ENCODE measurements at regions not wholly inside any gene's neighbourhood (a gene's known extent, or its start where the extent isn't known, plus 50 kb on each side); places are given as distances from the start of the nearest gene placed in this dataset.

- no peaks in the 10 kb centered on the region for H3K9me3 ChIP-seq
- DNase-seq: no peak
- no peak for TF ChIP-seq POLR2A (IDR thresholded peaks at IDR 0.05)
- TF ChIP-seq, protein P1, sequence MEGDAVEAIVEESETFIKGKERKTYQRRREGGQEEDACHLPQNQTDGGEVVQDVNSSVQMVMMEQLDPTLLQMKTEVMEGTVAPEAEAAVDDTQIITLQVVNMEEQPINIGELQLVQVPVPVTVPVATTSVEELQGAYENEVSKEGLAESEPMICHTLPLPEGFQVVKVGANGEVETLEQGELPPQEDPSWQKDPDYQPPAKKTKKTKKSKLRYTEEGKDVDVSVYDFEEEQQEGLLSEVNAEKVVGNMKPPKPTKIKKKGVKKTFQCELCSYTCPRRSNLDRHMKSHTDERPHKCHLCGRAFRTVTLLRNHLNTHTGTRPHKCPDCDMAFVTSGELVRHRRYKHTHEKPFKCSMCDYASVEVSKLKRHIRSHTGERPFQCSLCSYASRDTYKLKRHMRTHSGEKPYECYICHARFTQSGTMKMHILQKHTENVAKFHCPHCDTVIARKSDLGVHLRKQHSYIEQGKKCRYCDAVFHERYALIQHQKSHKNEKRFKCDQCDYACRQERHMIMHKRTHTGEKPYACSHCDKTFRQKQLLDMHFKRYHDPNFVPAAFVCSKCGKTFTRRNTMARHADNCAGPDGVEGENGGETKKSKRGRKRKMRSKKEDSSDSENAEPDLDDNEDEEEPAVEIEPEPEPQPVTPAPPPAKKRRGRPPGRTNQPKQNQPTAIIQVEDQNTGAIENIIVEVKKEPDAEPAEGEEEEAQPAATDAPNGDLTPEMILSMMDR (IDR thresholded peaks at IDR 0.05): no peak
- no peak overlapping the region for H3K27ac ChIP-seq
- H3K36me3 ChIP-seq: no peaks in the 10 kb centered on the region
- intact Hi-C loops (cut with DNase I): no loop called here
- H3K27me3 ChIP-seq: no peaks in the 10 kb centered on the region
- 96 to 99% methylated on average over 4 of the region's 4 CpGs for WGBS, 2 donors
- peaks cover 0 to 4% of the 10 kb centered on the region in 2 donors for H3K4me1 ChIP-seq
- H3K4me3 ChIP-seq (replicated peaks in 1 of 3): no peak overlapping the region
Observed at GRCh38 chr6:23985015-23985414, 141.0 kb upstream of the NRSN1 start.

GRCh38 chr6:23989885-23990533 is 136.0 kb upstream of the NRSN1 start:
- no peaks in the 10 kb centered on the region for H3K27me3 ChIP-seq
- no peak overlapping the region for H3K4me3 ChIP-seq (replicated peaks in 1 of 3)
- H3K9me3 ChIP-seq: no peaks in the 10 kb centered on the region
- 56 to 58% methylated on average over 3 of the region's 3 CpGs for WGBS, 2 donors
- no peaks in the 10 kb centered on the region for H3K36me3 ChIP-seq
- peak; percentile 2 to 4 for DNase-seq
- no peak overlapping the region for H3K27ac ChIP-seq
- H3K4me1 ChIP-seq: peaks cover 0 to 6% of the 10 kb centered on the region in 2 donors
- no peak for TF ChIP-seq POLR2A (IDR thresholded peaks at IDR 0.05)
- TF ChIP-seq, protein P1 (IDR thresholded peaks at IDR 0.05): no peak
- intact Hi-C loops (cut with DNase I): no loop called here

DNA sequence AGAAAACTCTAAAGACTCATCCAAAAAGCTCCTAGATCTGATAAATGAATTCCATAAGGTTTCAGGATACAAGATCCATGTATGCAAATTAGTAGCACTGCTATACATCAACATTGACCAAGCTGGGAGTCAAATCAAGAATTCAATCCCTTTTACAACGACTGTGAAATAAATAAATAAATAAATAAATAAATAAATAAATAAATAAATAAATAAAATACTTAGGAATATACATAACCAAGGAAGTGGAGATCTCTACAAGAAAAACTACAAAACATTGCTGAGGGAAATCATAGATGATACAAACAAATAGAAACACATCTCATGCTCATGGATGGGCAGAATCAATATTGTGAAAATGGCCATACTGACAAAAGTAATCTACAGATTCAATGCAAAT is 132.0 kb upstream of the NRSN1 start:
- peaks cover 0 to 6% of the 10 kb centered on the region in 2 donors for H3K4me1 ChIP-seq
- no peak for DNase-seq
- H3K27ac ChIP-seq: no peak overlapping the region
- H3K36me3 ChIP-seq: no peaks in the 10 kb centered on the region
- no peak overlapping the region for H3K4me3 ChIP-seq (replicated peaks in 1 of 3)
- 84 to 94% methylated on average over 1 of the region's 1 CpG for WGBS, 2 donors
- TF ChIP-seq, protein P1 (IDR thresholded peaks at IDR 0.05): no peak
- no peak for TF ChIP-seq POLR2A (IDR thresholded peaks at IDR 0.05)
- intact Hi-C loops (cut with DNase I): no loop called here
- H3K27me3 ChIP-seq: no peaks in the 10 kb centered on the region
- no peaks in the 10 kb centered on the region for H3K9me3 ChIP-seq

GRCh38 chr6:24004062-24004461 is 122.0 kb upstream of the NRSN1 start:
- TF ChIP-seq, protein P1 (IDR thresholded peaks at IDR 0.05): no peak
- no peak for TF ChIP-seq POLR2A (IDR thresholded peaks at IDR 0.05)
- DNase-seq: no peak
- H3K36me3 ChIP-seq: no peaks in the 10 kb centered on the region
- intact Hi-C loops (cut with DNase I): no loop called here
- no peak overlapping the region for H3K4me3 ChIP-seq (replicated peaks in 1 of 3)
- WGBS, 2 donors: 36 to 60% methylated on average over 3 of the region's 3 CpGs
- H3K27me3 ChIP-seq: no peaks in the 10 kb centered on the region
- no peaks in the 10 kb centered on the region for H3K9me3 ChIP-seq
- H3K27ac ChIP-seq: no peak overlapping the region
- peaks cover 0 to 8% of the 10 kb centered on the region in 2 donors for H3K4me1 ChIP-seq

- H3K4me1 ChIP-seq: peaks cover 0 to 8% of the 10 kb centered on the region in 2 donors
- no peaks in the 10 kb centered on the region for H3K9me3 ChIP-seq
- no peaks in the 10 kb centered on the region for H3K27me3 ChIP-seq
- H3K4me3 ChIP-seq (replicated peaks in 1 of 3): no peak overlapping the region
- 71 to 79% methylated on average over 1 of the region's 1 CpG for WGBS, 2 donors
- no peak for DNase-seq
- intact Hi-C loops (cut with DNase I): no loop called here
- H3K27ac ChIP-seq: no peak overlapping the region
- no peaks in the 10 kb centered on the region for H3K36me3 ChIP-seq
- no peak for TF ChIP-seq POLR2A (IDR thresholded peaks at IDR 0.05)
- TF ChIP-seq, protein P1 (IDR thresholded peaks at IDR 0.05): no peak
Observed at GRCh38 chr6:24004659-24005058, 121.4 kb upstream of the NRSN1 start.

Measured in thyroid gland (tissue), 4 donors.